HepG2 (cell line): ENCODE measurements at regions not wholly inside any gene's neighbourhood (a gene's known extent, or its start where the extent isn't known, plus 50 kb on each side); places are given as distances from the start of the nearest gene placed in this dataset.

Source experiments
- ATF3 ChIP-seq: sonication (generic); formaldehyde crosslinking; IDR thresholded peaks from 2 replicates; pipeline ENCODE4 v1.4.0; 2020; ENCODE audit warnings: missing genetic modification reagents
- ETV5 ChIP-seq: IDR thresholded peaks from 2 replicates; pipeline ENCODE4 v1.6.1; 2018; ENCODE audit warnings: missing biosample characterization, missing genetic modification reagents, inconsistent platforms, borderline replicate concordance
- FUBP1 ChIP-seq: sonication (generic); formaldehyde crosslinking; IDR thresholded peaks from 2 replicates; pipeline ENCODE4 v1.5.1; 2020; ENCODE audit warnings: missing genetic modification reagents, mild to moderate bottlenecking, borderline replicate concordance
- HOXD1 ChIP-seq: sonication (generic); formaldehyde crosslinking; IDR thresholded peaks from 2 replicates; pipeline ENCODE4 v1.5.0; 2020; ENCODE audit warnings: missing genetic modification reagents
- LCORL ChIP-seq, 2 experiments: fragments of 450-650 bp in 1 of 2; sonication (generic) in 1 of 2; formaldehyde crosslinking in 1 of 2; IDR thresholded peaks; 2 replicates each; pipeline versions ENCODE4 v1.5.0 to v1.6.1; 2017 to 2020; ENCODE audit warnings: antibody characterized with exemption in 1 of 2, missing genetic modification reagents in 1 of 2
- MEF2D ChIP-seq: sonication (generic); formaldehyde crosslinking; IDR thresholded peaks from 2 replicates; pipeline ENCODE4 v1.5.1; 2020; ENCODE audit warnings: mild to moderate bottlenecking, missing genetic modification reagents
- NR3C1 ChIP-seq: sonication (generic); formaldehyde crosslinking; IDR thresholded peaks from 2 replicates; pipeline ENCODE4 v1.4.0; 2020; ENCODE audit warnings: missing genetic modification reagents
- PAF1 ChIP-seq: IDR thresholded peaks from 2 replicates; pipeline ENCODE4 v1.6.1; 2016; ENCODE audit warnings: missing genetic modification reagents, missing compliant biosample characterization
- ZBTB40 ChIP-seq, 2 experiments: fragments of 450-650 bp in 1 of 2; sonication (generic) in 1 of 2; formaldehyde crosslinking in 1 of 2; IDR thresholded peaks; 2 replicates each; pipeline versions ENCODE4 v1.6.1 to v1.8.0; 2016 to 2022; ENCODE audit warnings: antibody characterized with exemption in 1 of 2, mild to moderate bottlenecking in 1 of 2, missing genetic modification reagents in 1 of 2
- ZBTB44 ChIP-seq: sonication (generic); formaldehyde crosslinking; IDR thresholded peaks from 2 replicates; pipeline ENCODE4 v1.4.0; 2020; ENCODE audit warnings: missing genetic modification reagents
- ZFAT ChIP-seq: sonication (generic); formaldehyde crosslinking; conservative IDR thresholded peaks from 2 replicates; pipeline ENCODE4 v1.8.1; 2023; ENCODE audit warnings: missing genetic modification reagents, inconsistent platforms
- ZNF350 ChIP-seq: sonication (generic); formaldehyde crosslinking; IDR thresholded peaks from 2 replicates; pipeline ENCODE4 v1.4.0; 2020; ENCODE audit warnings: mild to moderate bottlenecking, low read depth, missing genetic modification reagents, borderline replicate concordance
- ZNF468 ChIP-seq: sonication (generic); formaldehyde crosslinking; IDR thresholded peaks from 2 replicates; pipeline ENCODE4 v1.8.0; 2022; ENCODE audit warnings: mild to moderate bottlenecking, moderate library complexity, missing genetic modification reagents
- ZNF776 ChIP-seq: sonication (generic); formaldehyde crosslinking; IDR thresholded peaks from 2 replicates; pipeline ENCODE4 v1.4.0; 2020; ENCODE audit warnings: mild to moderate bottlenecking, missing genetic modification reagents

DNA sequence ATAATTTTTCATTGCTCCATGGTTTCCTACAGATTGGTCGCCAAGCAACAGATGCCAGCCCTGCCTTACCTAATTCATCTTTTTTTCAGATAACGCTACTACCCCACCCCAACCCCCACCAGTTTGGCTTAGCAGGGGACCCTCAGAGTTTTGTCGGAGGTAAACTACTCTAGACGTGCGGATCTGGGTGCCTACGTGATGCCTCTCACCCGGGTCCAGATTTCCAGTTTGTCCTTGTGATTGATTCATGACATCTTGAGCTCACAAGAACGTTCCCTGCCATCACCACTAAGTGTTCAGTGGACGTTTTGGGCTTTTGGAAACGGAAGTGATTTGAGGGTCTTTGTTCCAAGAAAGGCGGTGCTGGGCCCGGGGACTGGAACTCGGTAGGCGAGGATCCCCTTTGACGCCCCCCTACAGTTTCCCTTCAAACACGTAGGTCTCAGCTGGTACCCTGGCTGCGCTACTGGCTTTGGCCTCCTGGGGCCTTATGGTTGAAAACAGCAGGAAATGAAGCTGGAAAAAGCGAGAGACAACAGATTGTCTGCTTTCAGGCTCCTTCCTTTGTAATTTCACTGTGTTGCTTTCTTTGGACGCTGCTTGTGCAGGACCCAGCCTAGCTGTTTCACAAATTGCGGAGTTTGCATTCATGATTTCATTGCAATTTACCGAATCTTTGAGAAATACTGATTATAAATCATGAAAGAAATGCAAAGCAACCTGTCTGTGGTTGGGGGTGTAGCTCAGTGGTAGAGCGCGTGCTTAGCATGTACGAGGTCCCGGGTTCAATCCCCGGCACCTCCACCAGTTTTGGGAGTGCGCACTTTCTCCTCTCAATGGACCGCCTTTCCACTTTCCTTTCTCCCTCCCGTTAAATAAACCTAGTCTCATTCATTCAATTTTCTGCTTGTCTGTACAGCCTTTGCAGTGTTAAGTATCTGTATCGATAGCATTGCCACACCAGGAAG, 81.0 kb downstream of the GPX5 start (continued):
- TF ChIP-seq FUBP1 (CRISPR knock-in tag), result no peak
- TF ChIP-seq ETV5 (CRISPR knock-in tag), result 0 out of 2 replicates have a peak, but pooled peaks have one; percentile 28
- TF ChIP-seq LCORL (IDR thresholded peaks at IDR 0.05), result peak; percentile 42; the same call in 1 of the 2 replicates
- TF ChIP-seq LCORL (CRISPR knock-in tag; IDR thresholded peaks at IDR 0.05), result peak; percentile 84; the same call in 1 of the 2 replicates
- no peak for TF ChIP-seq HOXD1 (CRISPR knock-in tag)
- TF ChIP-seq ATF3 (CRISPR knock-in tag), result no peak
- no peak for TF ChIP-seq ZFAT
- no peak for TF ChIP-seq ZNF776 (CRISPR knock-in tag)
- TF ChIP-seq ZBTB40 (IDR thresholded peaks at IDR 0.05), result no peak
- peak; percentile 16; the same call in 1 of the 2 replicates for TF ChIP-seq ZBTB40 (CRISPR knock-in tag; IDR thresholded peaks at IDR 0.05)
- TF ChIP-seq PAF1 (CRISPR knock-in tag), result no peak
- TF ChIP-seq NR3C1 (CRISPR knock-in tag), result no peak
- no peak for TF ChIP-seq ZNF468 (CRISPR knock-in tag)
- peak; percentile 50 for TF ChIP-seq ZNF350
- no peak for TF ChIP-seq MEF2D (CRISPR knock-in tag)
- TF ChIP-seq ZBTB44 (CRISPR knock-in tag), result no peak
